H9 (cell line): ENCODE measurements at regions not wholly inside any gene's neighbourhood (a gene's known extent, or its start where the extent isn't known, plus 50 kb on each side); places are given as distances from the start of the nearest gene placed in this dataset.

Experiments
- DNase-seq: peaks from one replicate; pipeline ENCODE4 v3.0.0-alpha.2; 2017
- H2AFZ ChIP-seq: one replicate; pipeline ENCODE4 v1.6.1; 2013; ENCODE audit warnings: mild to moderate bottlenecking, low read length, control low read depth, moderate library complexity
- H2AK5ac ChIP-seq: 2 replicates; pipeline ENCODE4 v1.6.1; 2013; ENCODE audit warnings: low read length, control low read depth, mixed read lengths; ENCODE audit not compliant: insufficient read length
- H2BK120ac ChIP-seq: one replicate; pipeline ENCODE4 v1.6.1; 2013; ENCODE audit warnings: low read depth, mild to moderate bottlenecking, low read length, control low read depth, inconsistent platforms; ENCODE audit not compliant: poor library complexity, severe bottlenecking
- H2BK12ac ChIP-seq: 2 replicates; pipeline ENCODE4 v1.6.1; 2013; ENCODE audit warnings: low read length, control low read depth, mixed read lengths, low read depth; ENCODE audit not compliant: insufficient read length
- H2BK15ac ChIP-seq: 2 replicates; pipeline ENCODE4 v1.6.1; 2013; ENCODE audit warnings: low read depth, low read length, control low read depth
- H2BK20ac ChIP-seq: one replicate; pipeline ENCODE4 v1.6.1; 2013; ENCODE audit warnings: low read depth, mild to moderate bottlenecking, low read length, control low read depth, inconsistent platforms; ENCODE audit not compliant: poor library complexity, severe bottlenecking
- H2BK5ac ChIP-seq: 2 replicates; pipeline ENCODE4 v1.6.1; 2013; ENCODE audit warnings: low read length, control low read depth, mixed read lengths; ENCODE audit not compliant: insufficient read length
- H3K14ac ChIP-seq: 2 replicates; pipeline ENCODE4 v1.6.1; 2013; ENCODE audit warnings: low read length, control low read depth; ENCODE audit not compliant: insufficient read depth
- H3K18ac ChIP-seq: 2 replicates; pipeline ENCODE4 v1.6.1; 2013; ENCODE audit warnings: low read depth, mild to moderate bottlenecking, mixed read lengths, low read length, control low read depth; ENCODE audit not compliant: insufficient read length
- H3K23ac ChIP-seq: 2 replicates; pipeline ENCODE4 v1.6.1; 2013; ENCODE audit warnings: low read length, control low read depth, mixed read lengths, low read depth; ENCODE audit not compliant: insufficient read length
- H3K23me2 ChIP-seq: 2 replicates; pipeline ENCODE4 v1.6.1; 2013; ENCODE audit warnings: low read depth, mild to moderate bottlenecking, mixed read lengths, low read length, control low read depth; ENCODE audit not compliant: insufficient read length, poor library complexity, severe bottlenecking
- H3K27ac ChIP-seq: 2 replicates; pipeline ENCODE4 v1.5.1; 2013; ENCODE audit warnings: low read length, control low read depth, mixed read lengths, low read depth; ENCODE audit not compliant: insufficient read length
- H3K27me3 ChIP-seq: 2 replicates; pipeline ENCODE4 v1.6.1; 2013; ENCODE audit warnings: low read length, control low read depth, inconsistent platforms; ENCODE audit not compliant: insufficient read depth
- H3K4ac ChIP-seq: 2 replicates; pipeline ENCODE4 v1.6.1; 2013; ENCODE audit warnings: low read depth, mild to moderate bottlenecking, control low read depth, inconsistent platforms, low read length, moderate library complexity
- H3K4me1 ChIP-seq: 2 replicates; pipeline ENCODE4 v1.6.1; 2013; ENCODE audit warnings: low read length, control low read depth, inconsistent platforms; ENCODE audit not compliant: insufficient read depth
- H3K4me2 ChIP-seq: 2 replicates; pipeline ENCODE4 v1.6.1; 2013; ENCODE audit warnings: low read length, control low read depth, mixed read lengths; ENCODE audit not compliant: insufficient read length, insufficient read depth
- H3K56ac ChIP-seq: 2 replicates; pipeline ENCODE4 v1.6.1; 2013; ENCODE audit warnings: low read depth, mild to moderate bottlenecking, mixed read lengths, low read length, control low read depth; ENCODE audit not compliant: insufficient read length
- H3K79me1 ChIP-seq: 2 replicates; pipeline ENCODE4 v1.6.1; 2013; ENCODE audit warnings: low read depth, mild to moderate bottlenecking, moderate library complexity, low read length, control low read depth, inconsistent platforms; ENCODE audit not compliant: insufficient read depth, poor library complexity, severe bottlenecking
- H3K79me2 ChIP-seq: 2 replicates; pipeline ENCODE4 v1.6.1; 2013; ENCODE audit warnings: low read length, control low read depth, inconsistent platforms; ENCODE audit not compliant: insufficient read depth
- H3K9ac ChIP-seq: 2 replicates; pipeline ENCODE4 v1.6.1; 2013; ENCODE audit warnings: low read length, control low read depth, mixed read lengths; ENCODE audit not compliant: insufficient read length; ENCODE audit errors: extremely low read depth
- H3K9me3 ChIP-seq: one replicate; pipeline ENCODE4 v1.6.1; 2013; ENCODE audit warnings: low read depth, low read length, inconsistent platforms; ENCODE audit not compliant: control insufficient read depth
- H3T11ph ChIP-seq: one replicate; pipeline ENCODE4 v1.6.1; 2013; ENCODE audit warnings: mild to moderate bottlenecking, low read length, control low read depth, inconsistent platforms
- H4K20me1 ChIP-seq: one replicate; pipeline ENCODE4 v1.6.1; 2013; ENCODE audit not compliant: control insufficient read depth, insufficient read length, insufficient read depth
- H4K5ac ChIP-seq: 2 replicates; pipeline ENCODE4 v1.6.1; 2013; ENCODE audit warnings: low read depth, mild to moderate bottlenecking, mixed read lengths, low read length, control low read depth; ENCODE audit not compliant: insufficient read length
- H4K8ac ChIP-seq: replicated peaks from 2 replicates; pipeline ENCODE4 v1.6.1; 2013; ENCODE audit warnings: low read length, control low read depth, mixed read lengths, low read depth; ENCODE audit not compliant: insufficient read length
- H4K91ac ChIP-seq: 2 replicates; pipeline ENCODE4 v1.6.1; 2013; ENCODE audit warnings: low read depth, mild to moderate bottlenecking, moderate library complexity, mixed read lengths, low read length, control low read depth; ENCODE audit not compliant: insufficient read length
- H3K27ac Mint-ChIP-seq, 3 experiments: 2 replicates in 2 of 3; 3 replicates in 1 of 3; pipeline ENCODE4 v1.8.0; 2020 to 2021; ENCODE audit warnings: mixed read lengths in 3 of 3, mild to moderate bottlenecking in 1 of 3, moderate library complexity in 1 of 3
- H3K27me3 Mint-ChIP-seq: 2 replicates; pipeline ENCODE4 v1.8.0; 2021; ENCODE audit warnings: low read depth, mild to moderate bottlenecking, moderate library complexity, mixed read lengths
- H3K36me3 Mint-ChIP-seq, 3 experiments: 2 replicates in 2 of 3; 3 replicates in 1 of 3; pipeline ENCODE4 v1.8.0; 2020 to 2021; ENCODE audit warnings: low read depth in 3 of 3, mixed read lengths in 3 of 3; ENCODE audit not compliant: insufficient read depth in 1 of 3
- H3K4me1 Mint-ChIP-seq, 2 experiments: 2 replicates each; pipeline ENCODE4 v1.8.0; 2020; ENCODE audit warnings: mixed read lengths in 2 of 2
- H3K4me3 Mint-ChIP-seq, 2 experiments: 2 replicates in 1 of 2; 3 replicates in 1 of 2; pipeline ENCODE4 v1.8.0; 2020 to 2021; ENCODE audit warnings: mild to moderate bottlenecking in 2 of 2, mixed read lengths in 2 of 2, moderate library complexity in 1 of 2
- H3K9me3 Mint-ChIP-seq, 2 experiments: 2 replicates in 1 of 2; 3 replicates in 1 of 2; pipeline ENCODE4 v1.8.0; 2020; ENCODE audit warnings: mild to moderate bottlenecking in 2 of 2, mixed read lengths in 2 of 2, moderate library complexity in 1 of 2
- WGBS: extraction: QIAGEN DNeasy Blood & Tissue Kit; methylation state at CpG from one replicate; pipeline ENCODE4 v1.1.7; 2013; ENCODE audit warnings: missing lambda C conversion rate, low lambda C conversion rate, mixed read lengths; ENCODE audit not compliant: insufficient read length; ENCODE audit errors: extremely low coverage; 5-methylcytosine and 5-hydroxymethylcytosine counted together
- TF ChIP-seq, protein P1 (sequence below): fragments of 200-600 bp; sonication (generic); conservative IDR thresholded peaks from 3 replicates; pipeline ENCODE4 v1.8.0; 2021; ENCODE audit warnings: antibody characterized with exemption, mild to moderate bottlenecking

DNA sequence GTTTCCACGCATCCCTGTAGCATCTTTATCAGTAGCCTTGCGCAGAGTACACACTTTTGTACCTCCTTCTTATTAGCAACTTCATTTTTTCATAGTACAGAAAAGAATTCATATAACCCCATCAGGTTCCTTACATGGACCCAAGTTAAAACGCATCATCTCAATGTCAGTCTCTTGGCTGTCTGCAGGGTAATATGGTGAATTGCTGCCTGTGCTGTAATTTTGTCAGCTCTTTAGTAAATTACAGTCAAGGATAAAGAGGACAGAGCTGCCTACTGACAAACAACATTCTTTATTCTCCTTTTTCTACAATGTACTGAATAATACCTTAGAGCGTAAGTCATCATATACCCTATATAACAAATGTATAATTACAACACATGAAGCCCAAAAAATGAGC lies 222.5 kb downstream of the MRPL39 start:
- no peak overlapping the region for H4K91ac ChIP-seq
- no peak overlapping the region for H2BK12ac ChIP-seq
- H3K4me2 ChIP-seq: no peak overlapping the region
- Mint-ChIP-seq H3K36me3 (peaks cover 0 to 4% (median 0%) of the 10 kb centered on the region in 3 experiments; a peak in 3 of 7 replicates), H3K4me1 (peaks cover 7% of the 10 kb centered on the region in 2 experiments), H3K9me3 (peaks cover 4 to 5% of the 10 kb centered on the region in 2 experiments; a peak in 4 of 5 replicates), H3K27me3 (no peaks in the 10 kb centered on the region), H3K27ac (no peak overlapping the region; a peak in 1 of 7 replicates), H3K4me3 (no peak overlapping the region)
- H2AK5ac ChIP-seq: no peak overlapping the region
- H3K27me3 ChIP-seq: no peaks in the 10 kb centered on the region
- no peak overlapping the region for H3K4ac ChIP-seq
- H2BK15ac ChIP-seq: no peak overlapping the region
- no peak overlapping the region for H2BK20ac ChIP-seq
- no peak overlapping the region for H3K56ac ChIP-seq
- H3K9ac ChIP-seq: no peak overlapping the region
- no peak overlapping the region for H4K8ac ChIP-seq
- no peak overlapping the region for H2BK120ac ChIP-seq
- no peaks in the 10 kb centered on the region for H4K20me1 ChIP-seq
- H3K79me2 ChIP-seq: no peaks in the 10 kb centered on the region
- DNase-seq: no peak
- H3K23ac ChIP-seq: no peak overlapping the region
- H3K18ac ChIP-seq: no peak overlapping the region
- no peak overlapping the region for H3T11ph ChIP-seq
- TF ChIP-seq, protein P1, sequence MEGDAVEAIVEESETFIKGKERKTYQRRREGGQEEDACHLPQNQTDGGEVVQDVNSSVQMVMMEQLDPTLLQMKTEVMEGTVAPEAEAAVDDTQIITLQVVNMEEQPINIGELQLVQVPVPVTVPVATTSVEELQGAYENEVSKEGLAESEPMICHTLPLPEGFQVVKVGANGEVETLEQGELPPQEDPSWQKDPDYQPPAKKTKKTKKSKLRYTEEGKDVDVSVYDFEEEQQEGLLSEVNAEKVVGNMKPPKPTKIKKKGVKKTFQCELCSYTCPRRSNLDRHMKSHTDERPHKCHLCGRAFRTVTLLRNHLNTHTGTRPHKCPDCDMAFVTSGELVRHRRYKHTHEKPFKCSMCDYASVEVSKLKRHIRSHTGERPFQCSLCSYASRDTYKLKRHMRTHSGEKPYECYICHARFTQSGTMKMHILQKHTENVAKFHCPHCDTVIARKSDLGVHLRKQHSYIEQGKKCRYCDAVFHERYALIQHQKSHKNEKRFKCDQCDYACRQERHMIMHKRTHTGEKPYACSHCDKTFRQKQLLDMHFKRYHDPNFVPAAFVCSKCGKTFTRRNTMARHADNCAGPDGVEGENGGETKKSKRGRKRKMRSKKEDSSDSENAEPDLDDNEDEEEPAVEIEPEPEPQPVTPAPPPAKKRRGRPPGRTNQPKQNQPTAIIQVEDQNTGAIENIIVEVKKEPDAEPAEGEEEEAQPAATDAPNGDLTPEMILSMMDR: no peak
- no CpG with 5 or more reads among the region's 4 CpGs for WGBS
- no peaks in the 10 kb centered on the region for H3K23me2 ChIP-seq
- H2AFZ ChIP-seq: no peak overlapping the region
- no peak overlapping the region for H2BK5ac ChIP-seq
- no peak overlapping the region for H4K5ac ChIP-seq
- H3K14ac ChIP-seq: no peak overlapping the region
- H3K27ac ChIP-seq: no peak overlapping the region
- no peaks in the 10 kb centered on the region for H3K9me3 ChIP-seq
- no peaks in the 10 kb centered on the region for H3K79me1 ChIP-seq
- no peaks in the 10 kb centered on the region; the same call in 1 of the 2 replicates for H3K4me1 ChIP-seq
